ENCODE measurements at regions not wholly inside any gene's neighbourhood (a gene's known extent, or its start where the extent isn't known, plus 50 kb on each side); places are given as distances from the start of the nearest gene placed in this dataset.

DNA sequence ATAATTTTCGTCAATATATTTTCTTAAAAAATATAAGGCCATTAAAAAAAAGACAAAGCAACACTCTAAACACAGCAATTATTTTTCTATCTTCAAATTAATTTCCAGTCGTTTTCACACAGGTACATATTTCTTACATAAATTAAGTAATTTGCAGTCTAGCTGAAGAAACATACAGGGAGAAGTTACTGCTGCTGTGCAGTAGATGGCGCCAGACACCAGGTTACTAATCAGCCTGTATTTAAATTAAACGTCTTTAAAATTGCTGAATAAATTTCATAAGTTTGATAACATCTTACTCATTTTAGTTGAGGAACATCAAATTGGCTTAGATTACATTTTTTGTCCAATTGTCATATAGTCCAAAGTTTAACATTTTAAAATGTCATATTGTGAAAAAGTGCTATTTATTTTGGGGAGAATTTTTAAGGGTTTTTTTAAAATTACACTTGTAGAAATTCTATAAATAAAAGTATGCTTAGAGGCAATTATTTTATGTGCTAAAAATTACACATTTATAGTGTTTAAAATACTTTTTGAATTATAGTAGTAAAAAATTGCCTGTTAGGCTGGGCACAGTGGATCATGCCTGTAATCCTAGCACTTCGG, 88.4 kb downstream of the PMAIP1 start:
- ChIA-PET CTCF (interaction anchor here (0.5 to 3.2 kb wide), 57 partner anchors 8 to 1516 kb away, joined by 3 to 40 read pairs (median 4); partner anchors contain the start of genes CCBE1 and MC4R), POLR2A (interaction anchor here (0.7 to 5.7 kb wide), 4 partner anchors 25 to 87 kb away, joined by 3 to 54 read pairs (median 4); partner anchors contain the start of gene PMAIP1)
- TF ChIP-seq ZNF140 (tag by site-specific recombination; IDR thresholded peaks at IDR 0.05) (no peak), ZNF37A (tag by site-specific recombination; IDR thresholded peaks at IDR 0.05) (no peak), ZNF132 (tag by site-specific recombination; IDR thresholded peaks at IDR 0.05; ENCODE audit: borderline replicate concordance) (no peak), HOXC10 (CRISPR knock-in tag; IDR thresholded peaks at IDR 0.05) (no peak), ZNF571 (tag by site-specific recombination; IDR thresholded peaks at IDR 0.05) (no peak), ZNF707 (tag by site-specific recombination; IDR thresholded peaks at IDR 0.05) (no peak), ZNF654 (tag by site-specific recombination; IDR thresholded peaks at IDR 0.05; ENCODE audit: low read depth) (peak; percentile 78), ZSCAN23 (tag by site-specific recombination; IDR thresholded peaks at IDR 0.05) (no peak), ZBTB21 (tag by site-specific recombination; IDR thresholded peaks at IDR 0.05) (no peak), ZBTB17 (tag by site-specific recombination; IDR thresholded peaks at IDR 0.05) (no peak), ZNF701 (tag by site-specific recombination; IDR thresholded peaks at IDR 0.05) (no peak), ZNF664 (tag by site-specific recombination; IDR thresholded peaks at IDR 0.05) (peak; percentile 47; the same call in 1 of the 2 replicates)
- TF ChIP-seq, protein P1, sequence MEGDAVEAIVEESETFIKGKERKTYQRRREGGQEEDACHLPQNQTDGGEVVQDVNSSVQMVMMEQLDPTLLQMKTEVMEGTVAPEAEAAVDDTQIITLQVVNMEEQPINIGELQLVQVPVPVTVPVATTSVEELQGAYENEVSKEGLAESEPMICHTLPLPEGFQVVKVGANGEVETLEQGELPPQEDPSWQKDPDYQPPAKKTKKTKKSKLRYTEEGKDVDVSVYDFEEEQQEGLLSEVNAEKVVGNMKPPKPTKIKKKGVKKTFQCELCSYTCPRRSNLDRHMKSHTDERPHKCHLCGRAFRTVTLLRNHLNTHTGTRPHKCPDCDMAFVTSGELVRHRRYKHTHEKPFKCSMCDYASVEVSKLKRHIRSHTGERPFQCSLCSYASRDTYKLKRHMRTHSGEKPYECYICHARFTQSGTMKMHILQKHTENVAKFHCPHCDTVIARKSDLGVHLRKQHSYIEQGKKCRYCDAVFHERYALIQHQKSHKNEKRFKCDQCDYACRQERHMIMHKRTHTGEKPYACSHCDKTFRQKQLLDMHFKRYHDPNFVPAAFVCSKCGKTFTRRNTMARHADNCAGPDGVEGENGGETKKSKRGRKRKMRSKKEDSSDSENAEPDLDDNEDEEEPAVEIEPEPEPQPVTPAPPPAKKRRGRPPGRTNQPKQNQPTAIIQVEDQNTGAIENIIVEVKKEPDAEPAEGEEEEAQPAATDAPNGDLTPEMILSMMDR (tag by site-specific recombination; IDR thresholded peaks at IDR 0.05): peak; percentile 67
- H3K36me3 ChIP-seq (ENCODE audit: control insufficient read depth in 2 of 2, insufficient read depth in 1 of 2, low read length in 2 of 2): no peaks in the 10 kb centered on the region
- H3K9me3 ChIP-seq (ENCODE audit: control insufficient read depth, insufficient read depth, low read depth, low read length): no peaks in the 10 kb centered on the region
- H3K4me3 ChIP-seq (ENCODE audit: low read depth, low read length): no peak overlapping the region
- peaks cover 10% of the 10 kb centered on the region for H3K4me1 ChIP-seq (ENCODE audit: control insufficient read depth, insufficient read depth, low read length)
- no peak overlapping the region for H3K27ac ChIP-seq (ENCODE audit: extremely low read depth, low read depth, low read length)

DNA sequence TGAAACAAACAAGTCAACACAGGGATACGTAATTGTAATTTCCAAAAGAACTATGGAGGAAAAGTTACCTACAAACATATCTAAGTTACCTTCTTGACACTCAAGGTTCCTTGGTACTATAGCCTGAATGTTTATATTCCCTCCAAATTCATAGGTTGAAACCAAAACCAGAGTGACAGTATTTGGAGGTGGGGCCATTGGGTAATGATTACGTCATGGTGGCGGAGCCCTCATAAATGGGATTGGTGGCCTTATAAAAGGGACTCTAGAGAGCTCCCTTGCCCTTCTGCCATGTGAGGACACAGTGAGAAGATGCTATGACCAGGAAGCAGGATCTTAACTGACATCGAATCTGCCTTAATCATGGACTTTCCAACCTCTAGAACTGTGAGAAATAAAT, 87.3 kb downstream of the PMAIP1 start:
- no peak overlapping the region for H3K27ac ChIP-seq (ENCODE audit: extremely low read depth, low read depth, low read length)
- H3K4me3 ChIP-seq (ENCODE audit: low read depth, low read length): no peak overlapping the region
- CTCF ChIA-PET: interaction anchor here (0.6 to 3.2 kb wide), 13 partner anchors 8 to 562 kb away, joined by 3 to 40 read pairs (median 4); no protein-coding TSS in a partner anchor
- no peaks in the 10 kb centered on the region for H3K9me3 ChIP-seq (ENCODE audit: control insufficient read depth, insufficient read depth, low read depth, low read length)
- peaks cover 10% of the 10 kb centered on the region for H3K4me1 ChIP-seq (ENCODE audit: control insufficient read depth, insufficient read depth, low read length)
- TF ChIP-seq, protein P2, sequence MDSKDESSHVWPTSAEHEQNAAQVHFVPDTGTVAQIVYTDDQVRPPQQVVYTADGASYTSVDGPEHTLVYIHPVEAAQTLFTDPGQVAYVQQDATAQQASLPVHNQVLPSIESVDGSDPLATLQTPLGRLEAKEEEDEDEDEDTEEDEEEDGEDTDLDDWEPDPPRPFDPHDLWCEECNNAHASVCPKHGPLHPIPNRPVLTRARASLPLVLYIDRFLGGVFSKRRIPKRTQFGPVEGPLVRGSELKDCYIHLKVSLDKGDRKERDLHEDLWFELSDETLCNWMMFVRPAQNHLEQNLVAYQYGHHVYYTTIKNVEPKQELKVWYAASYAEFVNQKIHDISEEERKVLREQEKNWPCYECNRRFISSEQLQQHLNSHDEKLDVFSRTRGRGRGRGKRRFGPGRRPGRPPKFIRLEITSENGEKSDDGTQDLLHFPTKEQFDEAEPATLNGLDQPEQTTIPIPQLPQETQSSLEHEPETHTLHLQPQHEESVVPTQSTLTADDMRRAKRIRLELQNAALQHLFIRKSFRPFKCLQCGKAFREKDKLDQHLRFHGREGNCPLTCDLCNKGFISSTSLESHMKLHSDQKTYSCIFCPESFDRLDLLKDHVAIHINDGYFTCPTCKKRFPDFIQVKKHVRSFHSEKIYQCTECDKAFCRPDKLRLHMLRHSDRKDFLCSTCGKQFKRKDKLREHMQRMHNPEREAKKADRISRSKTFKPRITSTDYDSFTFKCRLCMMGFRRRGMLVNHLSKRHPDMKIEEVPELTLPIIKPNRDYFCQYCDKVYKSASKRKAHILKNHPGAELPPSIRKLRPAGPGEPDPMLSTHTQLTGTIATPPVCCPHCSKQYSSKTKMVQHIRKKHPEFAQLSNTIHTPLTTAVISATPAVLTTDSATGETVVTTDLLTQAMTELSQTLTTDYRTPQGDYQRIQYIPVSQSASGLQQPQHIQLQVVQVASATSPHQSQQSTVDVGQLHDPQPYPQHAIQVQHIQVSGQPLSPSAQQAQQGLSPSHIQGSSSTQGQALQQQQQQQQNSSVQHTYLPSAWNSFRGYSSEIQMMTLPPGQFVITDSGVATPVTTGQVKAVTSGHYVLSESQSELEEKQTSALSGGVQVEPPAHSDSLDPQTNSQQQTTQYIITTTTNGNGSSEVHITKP (tag by site-specific recombination; IDR thresholded peaks at IDR 0.05): 0 out of 2 replicates have a peak, but pooled peaks have one; percentile 9
- TF ChIP-seq ZBTB17 (tag by site-specific recombination; IDR thresholded peaks at IDR 0.05): no peak
- TF ChIP-seq, protein P3, sequence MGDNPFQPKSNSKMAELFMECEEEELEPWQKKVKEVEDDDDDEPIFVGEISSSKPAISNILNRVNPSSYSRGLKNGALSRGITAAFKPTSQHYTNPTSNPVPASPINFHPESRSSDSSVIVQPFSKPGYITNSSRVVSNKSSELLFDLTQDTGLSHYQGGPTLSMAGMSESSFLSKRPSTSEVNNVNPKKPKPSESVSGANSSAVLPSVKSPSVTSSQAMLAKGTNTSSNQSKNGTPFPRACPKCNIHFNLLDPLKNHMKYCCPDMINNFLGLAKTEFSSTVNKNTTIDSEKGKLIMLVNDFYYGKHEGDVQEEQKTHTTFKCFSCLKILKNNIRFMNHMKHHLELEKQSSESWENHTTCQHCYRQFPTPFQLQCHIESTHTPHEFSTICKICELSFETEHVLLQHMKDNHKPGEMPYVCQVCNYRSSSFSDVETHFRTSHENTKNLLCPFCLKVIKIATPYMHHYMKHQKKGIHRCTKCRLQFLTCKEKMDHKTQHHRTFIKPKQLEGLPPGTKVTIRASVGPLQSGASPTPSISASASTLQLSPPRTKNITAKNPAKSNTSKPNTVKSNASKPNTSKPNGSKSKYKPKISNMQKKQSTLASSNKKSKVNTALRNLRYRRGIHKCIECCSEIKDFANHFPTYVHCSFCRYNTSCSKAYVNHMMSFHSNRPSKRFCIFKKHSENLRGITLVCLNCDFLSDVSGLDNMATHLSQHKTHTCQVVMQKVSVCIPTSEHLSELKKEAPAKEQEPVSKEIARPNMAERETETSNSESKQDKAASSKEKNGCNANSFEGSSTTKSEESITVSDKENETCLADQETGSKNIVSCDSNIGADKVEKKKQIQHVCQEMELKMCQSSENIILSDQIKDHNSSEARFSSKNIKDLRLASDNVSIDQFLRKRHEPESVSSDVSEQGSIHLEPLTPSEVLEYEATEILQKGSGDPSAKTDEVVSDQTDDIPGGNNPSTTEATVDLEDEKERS (tag by site-specific recombination; IDR thresholded peaks at IDR 0.05): no peak
- POLR2A ChIA-PET: interaction anchor here (5.7 kb wide), 1 partner anchor 86 kb away, joined by 54 read pairs; the partner anchor contains the start of gene PMAIP1
- H3K36me3 ChIP-seq (ENCODE audit: control insufficient read depth in 2 of 2, insufficient read depth in 1 of 2, low read length in 2 of 2): no peaks in the 10 kb centered on the region

Data from HEK293 (cell line).